ENCODE measurements at regions not wholly inside any gene's neighbourhood (a gene's known extent, or its start where the extent isn't known, plus 50 kb on each side); places are given as distances from the start of the nearest gene placed in this dataset.

DNA sequence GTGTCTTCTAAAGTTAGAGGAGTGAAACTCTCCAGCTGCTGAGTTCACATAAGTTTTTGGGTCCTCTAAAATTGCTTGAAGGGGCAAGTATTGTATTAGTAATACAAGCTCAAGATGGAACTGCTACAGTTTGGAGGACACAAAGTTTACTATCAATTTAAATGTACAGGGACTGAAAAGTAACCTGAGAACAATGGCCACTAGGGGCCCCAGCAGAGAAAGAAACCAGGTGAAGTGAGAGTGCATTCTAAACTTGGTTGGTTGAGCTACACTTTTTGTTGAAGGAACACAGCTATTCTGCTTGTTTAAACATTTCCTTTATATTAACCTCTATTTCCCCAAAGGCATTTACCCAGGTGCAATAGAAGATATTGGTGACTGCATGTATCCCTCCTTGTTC, 755.5 kb downstream of the GBE1 start:
- TF ChIP-seq POLR2A (IDR thresholded peaks at IDR 0.05) (no peak), CTCF (IDR thresholded peaks at IDR 0.05) (no peak)

Measured in esophagus squamous epithelium (tissue), 4 donors.